ENCODE measurements at regions not wholly inside any gene's neighbourhood (a gene's known extent, or its start where the extent isn't known, plus 50 kb on each side); places are given as distances from the start of the nearest gene placed in this dataset.

- TF ChIP-seq POLR2A (IDR thresholded peaks at IDR 0.05) (no peak), CTCF (IDR thresholded peaks at IDR 0.05) (no peak), EP300 (IDR thresholded peaks at IDR 0.05) (no peak)
- no peak overlapping the region for H3K4me3 ChIP-seq
- no peak for DNase-seq (ENCODE audit: low spot score in 2 of 2)
- no peaks in the 10 kb centered on the region for H3K4me1 ChIP-seq
- H3K27me3 ChIP-seq = no peaks in the 10 kb centered on the region
- H3K36me3 ChIP-seq = no peaks in the 10 kb centered on the region
- H3K27ac ChIP-seq = no peak overlapping the region
- no peaks in the 10 kb centered on the region for H3K9me3 ChIP-seq
- WGBS, 2 donors = 70 to 74% methylated on average over 2 of the region's 2 CpGs
Measured at GRCh38 chr2:167692936-167693335, 554.5 kb downstream of the STK39 start.

- no peak overlapping the region for H3K27ac ChIP-seq
- no peak overlapping the region for H3K4me3 ChIP-seq
- no peaks in the 10 kb centered on the region for H3K36me3 ChIP-seq
- no peaks in the 10 kb centered on the region for H3K27me3 ChIP-seq
- no peak for DNase-seq (ENCODE audit: low spot score in 2 of 2)
- no peaks in the 10 kb centered on the region for H3K9me3 ChIP-seq
- no peak for TF ChIP-seq EP300 (IDR thresholded peaks at IDR 0.05)
- no peak for TF ChIP-seq POLR2A (IDR thresholded peaks at IDR 0.05)
- TF ChIP-seq CTCF (IDR thresholded peaks at IDR 0.05) = no peak
- 92 to 96% methylated on average over 1 of the region's 1 CpG for WGBS, 2 donors
- no peaks in the 10 kb centered on the region for H3K4me1 ChIP-seq
Measured at GRCh38 chr2:167692191-167692590, 555.2 kb downstream of the STK39 start.

GRCh38 chr2:167689444-167689843 is 558.0 kb downstream of the STK39 start:
- 84 to 87% methylated on average over 2 of the region's 2 CpGs for WGBS, 2 donors

GRCh38 chr2:167686691-167687090 is 560.7 kb downstream of the STK39 start:
- no peaks in the 10 kb centered on the region for H3K9me3 ChIP-seq
- no peak for TF ChIP-seq POLR2A (IDR thresholded peaks at IDR 0.05)
- no peak for TF ChIP-seq CTCF (IDR thresholded peaks at IDR 0.05)
- no peak for TF ChIP-seq EP300 (IDR thresholded peaks at IDR 0.05)
- H3K27ac ChIP-seq = no peak overlapping the region
- no peaks in the 10 kb centered on the region for H3K27me3 ChIP-seq
- no peak for DNase-seq (ENCODE audit: low spot score in 2 of 2)
- no peaks in the 10 kb centered on the region for H3K36me3 ChIP-seq
- WGBS, 2 donors = 71 to 80% methylated on average over 7 of the region's 7 CpGs
- H3K4me3 ChIP-seq = no peak overlapping the region
- H3K4me1 ChIP-seq = peaks cover 0 to 9% (median 0%) of the 10 kb centered on the region in 4 donors

More at GRCh38 chr2:167689444-167689843, 558.0 kb downstream of the STK39 start:
- Histone ChIP-seq H3K27ac (no peak overlapping the region), H3K36me3 (no peaks in the 10 kb centered on the region), H3K4me3 (no peak overlapping the region), H3K4me1 (no peaks in the 10 kb centered on the region), H3K9me3 (no peaks in the 10 kb centered on the region), H3K27me3 (no peaks in the 10 kb centered on the region)
- no peak for DNase-seq (ENCODE audit: low spot score in 2 of 2)
- TF ChIP-seq EP300 (IDR thresholded peaks at IDR 0.05) = no peak
- TF ChIP-seq CTCF (IDR thresholded peaks at IDR 0.05) = no peak
- no peak for TF ChIP-seq POLR2A (IDR thresholded peaks at IDR 0.05)

GRCh38 chr2:167681234-167682015 is 566.0 kb downstream of the STK39 start:
- TF ChIP-seq CTCF (IDR thresholded peaks at IDR 0.05) = no peak
- no peak for TF ChIP-seq EP300 (IDR thresholded peaks at IDR 0.05)
- TF ChIP-seq POLR2A (IDR thresholded peaks at IDR 0.05) = no peak
- 52 to 53% methylated on average over 6 of the region's 6 CpGs for WGBS, 2 donors

More at GRCh38 chr2:167681234-167682015, 566.0 kb downstream of the STK39 start:
- Histone ChIP-seq H3K36me3 (no peaks in the 10 kb centered on the region), H3K4me3 (no peak overlapping the region), H3K9me3 (no peaks in the 10 kb centered on the region), H3K27ac (no peak overlapping the region), H3K27me3 (no peaks in the 10 kb centered on the region), H3K4me1 (peaks cover 0 to 10% (median 0%) of the 10 kb centered on the region in 4 donors)
- no peak for DNase-seq (ENCODE audit: low spot score in 2 of 2)
